ENCODE measurements at regions not wholly inside any gene's neighbourhood (a gene's known extent, or its start where the extent isn't known, plus 50 kb on each side); places are given as distances from the start of the nearest gene placed in this dataset.

GRCh38 chr21:31408301-31409088 is 64.4 kb upstream of the TIAM1 start:
- intact Hi-C loops (cut with DNase I; ENCODE audit: low total_unique reads), result no loop called here
- H3K27ac ChIP-seq, result peak overlapping the region; percentile 29 to 52 (median 34)
- H3K27me3 ChIP-seq, result no peaks in the 10 kb centered on the region
- no peaks in the 10 kb centered on the region for H3K4me1 ChIP-seq
- no peak for TF ChIP-seq POLR2A (IDR thresholded peaks at IDR 0.05)
- no peak for TF ChIP-seq CTCF (IDR thresholded peaks at IDR 0.05 in 4 of 5, conservative IDR thresholded peaks at IDR 0.05 in 1 of 5)
- DNase-seq (no peak), ATAC-seq (peak in 1 of 2 donors; percentile 39)
- in situ Hi-C loops (cut with MboI; ENCODE audit: low sequenced_read_pairs in 4 of 4), result no loop called here
- H3K36me3 ChIP-seq, result no peaks in the 10 kb centered on the region
- no peaks in the 10 kb centered on the region for H3K9me3 ChIP-seq
- no peak overlapping the region for H3K4me3 ChIP-seq

- no peaks in the 10 kb centered on the region for H3K36me3 ChIP-seq
- no peak overlapping the region for H3K4me3 ChIP-seq
- in situ Hi-C loops (cut with MboI; ENCODE audit: low sequenced_read_pairs in 4 of 4) (no loop called here), intact Hi-C loops (cut with DNase I; ENCODE audit: low total_unique reads) (no loop called here)
- H3K27me3 ChIP-seq, result no peaks in the 10 kb centered on the region
- no peaks in the 10 kb centered on the region for H3K4me1 ChIP-seq
- H3K9me3 ChIP-seq, result no peaks in the 10 kb centered on the region
- ATAC-seq (no peak), DNase-seq (no peak)
- TF ChIP-seq CTCF (IDR thresholded peaks at IDR 0.05 in 4 of 5, conservative IDR thresholded peaks at IDR 0.05 in 1 of 5) (no peak), POLR2A (IDR thresholded peaks at IDR 0.05) (no peak)
- H3K27ac ChIP-seq, result no peak overlapping the region
Measured at GRCh38 chr21:31406510-31406909, 62.4 kb upstream of the TIAM1 start.

- TF ChIP-seq POLR2A (IDR thresholded peaks at IDR 0.05) (no peak), CTCF (IDR thresholded peaks at IDR 0.05 in 4 of 5, conservative IDR thresholded peaks at IDR 0.05 in 1 of 5) (no peak)
- intact Hi-C loops (cut with DNase I; ENCODE audit: low total_unique reads), result no loop called here
- DNase-seq (no peak), ATAC-seq (no peak)
- H3K4me1 ChIP-seq, result no peaks in the 10 kb centered on the region
- H3K9me3 ChIP-seq, result no peaks in the 10 kb centered on the region
- H3K27ac ChIP-seq, result no peak overlapping the region
- H3K27me3 ChIP-seq, result no peaks in the 10 kb centered on the region
- in situ Hi-C loops (cut with MboI; ENCODE audit: low sequenced_read_pairs in 4 of 4), result no loop called here
- no peaks in the 10 kb centered on the region for H3K36me3 ChIP-seq
- no peak overlapping the region for H3K4me3 ChIP-seq
Measured at GRCh38 chr21:31405604-31406003, 61.5 kb upstream of the TIAM1 start.

DNA sequence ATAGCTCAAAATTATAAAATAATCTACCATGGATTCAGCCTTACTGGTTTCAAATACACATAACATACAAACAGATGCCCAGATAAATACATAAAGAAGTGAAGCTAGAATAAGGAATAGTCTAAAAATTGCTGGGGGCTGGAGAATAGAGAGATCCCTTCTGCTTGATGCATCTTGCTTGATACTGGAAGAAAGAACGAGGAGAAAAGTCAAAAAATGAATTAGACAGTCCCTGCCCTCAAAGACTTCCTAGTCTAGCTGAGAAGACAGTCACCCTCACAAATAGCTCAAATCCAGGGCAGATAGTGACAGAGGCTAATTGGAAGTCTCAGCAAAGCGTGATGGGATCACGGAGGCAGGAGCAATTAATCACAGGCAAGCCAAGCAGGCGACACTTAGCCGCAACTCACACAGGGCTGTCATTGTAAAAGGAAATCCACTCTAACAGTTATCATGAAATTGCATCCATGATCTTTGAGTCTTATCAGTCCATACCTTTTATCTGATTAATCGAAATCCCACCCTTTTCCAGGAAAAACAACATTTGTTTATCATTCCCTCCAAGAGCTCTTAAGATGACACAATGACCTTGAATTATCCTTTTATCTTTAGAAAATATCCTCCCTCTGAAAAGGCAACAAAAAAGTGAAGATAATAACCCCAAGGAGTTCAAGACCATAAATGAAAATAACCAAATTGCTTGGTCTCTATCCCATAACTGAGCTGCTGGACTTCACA is 59.7 kb upstream of the TIAM1 start:
- Histone ChIP-seq H3K4me1 (no peaks in the 10 kb centered on the region), H3K27me3 (no peaks in the 10 kb centered on the region), H3K9me3 (no peaks in the 10 kb centered on the region), H3K36me3 (no peaks in the 10 kb centered on the region), H3K27ac (no peak overlapping the region), H3K4me3 (no peak overlapping the region)
- TF ChIP-seq CTCF (IDR thresholded peaks at IDR 0.05 in 4 of 5, conservative IDR thresholded peaks at IDR 0.05 in 1 of 5) (no peak), POLR2A (IDR thresholded peaks at IDR 0.05) (no peak)
- intact Hi-C loops (cut with DNase I; ENCODE audit: low total_unique reads), result no loop called here
- in situ Hi-C loops (cut with MboI; ENCODE audit: low sequenced_read_pairs in 4 of 4), result no loop called here
- ATAC-seq, result no peak
- no peak for DNase-seq
